ENCODE measurements at regions not wholly inside any gene's neighbourhood (a gene's known extent, or its start where the extent isn't known, plus 50 kb on each side); places are given as distances from the start of the nearest gene placed in this dataset.

DNA sequence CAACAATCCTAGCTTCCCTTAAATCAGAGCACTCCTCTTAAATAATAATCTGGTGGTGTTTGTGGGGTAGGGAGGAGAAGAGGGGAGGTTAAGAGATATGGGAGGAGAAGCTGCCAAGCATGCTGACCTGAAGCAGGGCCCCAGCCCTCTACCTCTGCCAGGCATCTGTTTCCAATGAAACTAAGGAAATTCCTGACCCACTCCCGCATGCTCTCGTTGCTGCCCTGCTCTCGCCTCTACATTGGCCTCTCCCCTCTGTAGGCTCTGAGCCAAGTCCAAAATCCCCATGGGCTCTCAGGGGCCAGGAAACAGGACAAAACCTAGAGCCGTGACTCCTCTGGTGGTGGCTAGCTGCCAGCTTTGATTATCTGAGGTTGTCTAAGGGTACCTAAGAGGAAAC, 559.5 kb upstream of the CDH11 start:
- no peaks in the 10 kb centered on the region for H3K27me3 ChIP-seq (ENCODE audit: control insufficient read depth, insufficient read depth, low read length)
- DNase-seq (ENCODE audit: low read depth): no peak
- H3K36me3 ChIP-seq (ENCODE audit: control insufficient read depth, insufficient read depth, low read length): no peaks in the 10 kb centered on the region
- TF ChIP-seq CTCF (IDR thresholded peaks at IDR 0.05; ENCODE audit: insufficient read depth, low read depth, low read length): no peak
- POLR2A ChIA-PET: no interaction called here
- no peak overlapping the region for H3K4me3 ChIP-seq (ENCODE audit: low read depth, low read length)
- CTCF ChIA-PET: no interaction called here

- no peak for TF ChIP-seq CTCF (IDR thresholded peaks at IDR 0.05; ENCODE audit: insufficient read depth, low read depth, low read length)
- H3K27me3 ChIP-seq (ENCODE audit: control insufficient read depth, insufficient read depth, low read length): no peaks in the 10 kb centered on the region
- DNase-seq (ENCODE audit: low read depth): no peak
- H3K36me3 ChIP-seq (ENCODE audit: control insufficient read depth, insufficient read depth, low read length): no peaks in the 10 kb centered on the region
- POLR2A ChIA-PET: no interaction called here
- no peak overlapping the region for H3K4me3 ChIP-seq (ENCODE audit: low read depth, low read length)
- CTCF ChIA-PET: interaction anchor here (0.6 kb wide), 1 partner anchor 583 kb away, joined by 3 read pairs; no protein-coding TSS in a partner anchor
These were observed 557.9 kb upstream of the CDH11 start for GRCh38 chr16:65679785-65680184.

DNA sequence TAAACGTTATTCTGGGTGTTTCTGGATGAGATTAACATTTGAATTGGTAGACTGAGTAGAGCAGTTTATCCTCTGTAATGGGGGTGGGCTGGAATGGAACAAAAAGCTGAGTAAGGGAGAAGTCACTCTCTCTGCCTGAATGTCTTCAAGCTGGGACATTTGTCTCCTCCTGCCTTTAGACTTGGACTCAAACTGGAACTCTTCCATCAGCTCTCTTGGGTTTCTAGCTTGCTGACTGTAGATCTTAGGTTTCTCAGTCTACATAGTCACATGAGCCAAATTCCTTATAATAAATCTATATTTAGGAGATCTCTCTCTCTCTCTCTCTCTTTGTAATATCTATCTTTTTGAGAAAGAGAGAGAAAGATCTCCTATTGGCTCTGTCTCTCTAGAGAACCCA, 553.3 kb upstream of the CDH11 start:
- H3K27me3 ChIP-seq (ENCODE audit: control insufficient read depth, insufficient read depth, low read length): no peaks in the 10 kb centered on the region
- ChIA-PET CTCF (interaction anchor here (0.9 kb wide), 1 partner anchor 9 kb away, joined by 3 read pairs; no protein-coding TSS in a partner anchor), POLR2A (no interaction called here)
- no peak for TF ChIP-seq CTCF (IDR thresholded peaks at IDR 0.05; ENCODE audit: insufficient read depth, low read depth, low read length)
- H3K4me3 ChIP-seq (ENCODE audit: low read depth, low read length): no peak overlapping the region
- no peaks in the 10 kb centered on the region for H3K36me3 ChIP-seq (ENCODE audit: control insufficient read depth, insufficient read depth, low read length)
- DNase-seq (ENCODE audit: low read depth): no peak

DNA sequence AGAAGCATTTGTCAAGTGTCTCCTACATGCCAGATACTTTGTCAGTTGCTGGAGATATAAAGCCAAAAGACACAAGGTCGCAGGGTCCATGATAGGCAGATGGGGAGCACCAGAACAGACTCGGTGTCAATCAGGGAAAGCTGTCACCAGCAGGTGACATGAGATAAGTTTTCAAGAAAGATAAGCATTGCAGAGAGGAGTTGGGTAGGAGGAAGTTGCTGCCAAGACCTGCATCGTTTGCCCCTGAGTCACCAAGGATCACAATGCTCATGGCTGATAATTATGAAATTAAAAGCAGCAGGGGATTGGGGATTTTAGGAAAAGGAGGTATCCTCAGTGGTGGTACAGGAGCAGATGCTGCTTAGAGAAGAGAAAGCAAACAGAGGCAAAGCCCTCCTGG, 551.1 kb upstream of the CDH11 start:
- no peak overlapping the region for H3K4me3 ChIP-seq (ENCODE audit: low read depth, low read length)
- no peak for DNase-seq (ENCODE audit: low read depth)
- CTCF ChIA-PET: no interaction called here
- POLR2A ChIA-PET: no interaction called here
- no peaks in the 10 kb centered on the region for H3K27me3 ChIP-seq (ENCODE audit: control insufficient read depth, insufficient read depth, low read length)
- no peaks in the 10 kb centered on the region for H3K36me3 ChIP-seq (ENCODE audit: control insufficient read depth, insufficient read depth, low read length)
- no peak for TF ChIP-seq CTCF (IDR thresholded peaks at IDR 0.05; ENCODE audit: insufficient read depth, low read depth, low read length)

DNA sequence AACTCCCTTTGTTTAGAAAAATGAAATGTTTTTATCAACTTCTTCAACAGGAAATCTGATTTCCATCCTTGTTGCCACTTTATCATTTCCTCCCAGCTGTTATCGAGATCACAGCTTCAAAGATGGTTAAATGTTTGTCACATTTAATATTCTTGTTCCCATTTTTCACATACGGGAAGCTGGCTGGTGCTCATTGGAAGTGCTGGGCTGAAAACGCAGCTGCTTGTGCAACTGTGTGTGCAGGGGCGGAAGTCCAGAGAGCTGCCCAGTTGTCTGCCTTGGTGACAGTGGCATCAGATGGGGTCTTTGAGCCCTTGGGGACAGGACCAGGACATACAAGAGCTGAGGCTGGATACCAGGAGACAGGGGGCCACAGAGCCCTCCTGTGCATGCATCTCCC, 549.2 kb upstream of the CDH11 start:
- Histone ChIP-seq H3K36me3 (ENCODE audit: control insufficient read depth, insufficient read depth, low read length) (no peaks in the 10 kb centered on the region), H3K27me3 (ENCODE audit: control insufficient read depth, insufficient read depth, low read length) (no peaks in the 10 kb centered on the region), H3K4me3 (ENCODE audit: low read depth, low read length) (no peak overlapping the region)
- DNase-seq (ENCODE audit: low read depth): no peak
- ChIA-PET CTCF (interaction anchor here (0.8 kb wide), 1 partner anchor 10 kb away, joined by 4 read pairs; no protein-coding TSS in a partner anchor), POLR2A (no interaction called here)
- TF ChIP-seq CTCF (IDR thresholded peaks at IDR 0.05; ENCODE audit: insufficient read depth, low read depth, low read length): no peak
